B cell (primary cell): ENCODE measurements at regions not wholly inside any gene's neighbourhood (a gene's known extent, or its start where the extent isn't known, plus 50 kb on each side); places are given as distances from the start of the nearest gene placed in this dataset.

Experiments
- EZH2 ChIP-seq: IDR thresholded peaks from 2 replicates; pipeline ENCODE4 v1.6.1; 2012; ENCODE audit warnings: borderline replicate concordance, low read depth, mild to moderate bottlenecking, moderate library complexity, low read length; ENCODE audit not compliant: insufficient read depth, poor library complexity, severe bottlenecking
- TF ChIP-seq, protein P1 (sequence below): fragments of 200-600 bp; IDR thresholded peaks from one replicate; pipeline ENCODE4 v1.8.0; 2022; ENCODE audit warnings: antibody characterized with exemption, mild to moderate bottlenecking

DNA sequence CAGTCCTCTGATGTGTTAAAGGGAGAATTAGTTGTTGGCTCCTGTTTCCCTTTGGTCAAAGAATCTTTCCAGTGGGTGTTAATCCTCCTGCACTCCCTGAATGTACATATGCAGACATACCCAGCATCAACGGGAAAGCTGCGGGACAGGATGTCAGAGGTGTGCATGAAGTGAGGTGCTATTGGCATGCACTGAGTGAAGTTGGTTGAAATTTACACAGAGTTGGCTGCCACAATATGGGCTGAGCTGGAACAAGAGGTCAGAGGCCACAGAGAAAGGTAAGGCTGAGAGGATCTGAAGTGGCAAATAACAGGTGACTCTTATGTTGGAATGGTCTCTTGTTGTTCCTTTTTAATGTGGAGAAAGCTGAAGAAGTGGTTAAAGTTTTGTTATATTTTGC lies 82.7 kb upstream of the AKIRIN2 start:
- TF ChIP-seq, protein P1, sequence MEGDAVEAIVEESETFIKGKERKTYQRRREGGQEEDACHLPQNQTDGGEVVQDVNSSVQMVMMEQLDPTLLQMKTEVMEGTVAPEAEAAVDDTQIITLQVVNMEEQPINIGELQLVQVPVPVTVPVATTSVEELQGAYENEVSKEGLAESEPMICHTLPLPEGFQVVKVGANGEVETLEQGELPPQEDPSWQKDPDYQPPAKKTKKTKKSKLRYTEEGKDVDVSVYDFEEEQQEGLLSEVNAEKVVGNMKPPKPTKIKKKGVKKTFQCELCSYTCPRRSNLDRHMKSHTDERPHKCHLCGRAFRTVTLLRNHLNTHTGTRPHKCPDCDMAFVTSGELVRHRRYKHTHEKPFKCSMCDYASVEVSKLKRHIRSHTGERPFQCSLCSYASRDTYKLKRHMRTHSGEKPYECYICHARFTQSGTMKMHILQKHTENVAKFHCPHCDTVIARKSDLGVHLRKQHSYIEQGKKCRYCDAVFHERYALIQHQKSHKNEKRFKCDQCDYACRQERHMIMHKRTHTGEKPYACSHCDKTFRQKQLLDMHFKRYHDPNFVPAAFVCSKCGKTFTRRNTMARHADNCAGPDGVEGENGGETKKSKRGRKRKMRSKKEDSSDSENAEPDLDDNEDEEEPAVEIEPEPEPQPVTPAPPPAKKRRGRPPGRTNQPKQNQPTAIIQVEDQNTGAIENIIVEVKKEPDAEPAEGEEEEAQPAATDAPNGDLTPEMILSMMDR = no peak
- TF ChIP-seq EZH2 = no peak
